Spleen (tissue), 11 donors: ENCODE measurements at regions not wholly inside any gene's neighbourhood (a gene's known extent, or its start where the extent isn't known, plus 50 kb on each side); places are given as distances from the start of the nearest gene placed in this dataset.

Source experiments
- DNase-seq: peaks from one replicate; pipeline ENCODE4 v3.0.0-alpha.2; 2020
- H3K27ac ChIP-seq, 8 donors: fragments of 200-600 bp; sonication (generic) in 7 of 8; 1 replicate in 4 of 8; 2 replicates in 4 of 8; pipeline versions ENCODE4 v1.5.0 to v1.8.0; 2016 to 2021; ENCODE audit warnings: inconsistent platforms in 4 of 8, mild to moderate bottlenecking in 4 of 8, moderate library complexity in 1 of 8
- H3K27me3 ChIP-seq, 7 donors: fragments of 200-600 bp; sonication (generic) in 6 of 7; replicated peaks in 1 of 7; 1 replicate in 4 of 7; 2 replicates in 3 of 7; pipeline versions ENCODE4 v1.5.0 to v1.8.0; 2016 to 2021; ENCODE audit warnings: inconsistent platforms in 3 of 7, mild to moderate bottlenecking in 1 of 7
- H3K36me3 ChIP-seq, 6 donors: fragments of 200-600 bp; sonication (generic) in 5 of 6; 1 replicate in 4 of 6; 2 replicates in 2 of 6; pipeline versions ENCODE4 v1.5.0 to v1.8.0; 2016 to 2021; ENCODE audit warnings: inconsistent platforms in 2 of 6
- H3K4me1 ChIP-seq, 6 donors: fragments of 200-600 bp; sonication (generic) in 5 of 6; 1 replicate in 3 of 6; 2 replicates in 3 of 6; pipeline versions ENCODE4 v1.5.0 to v1.8.0; 2016 to 2021; ENCODE audit warnings: inconsistent platforms in 3 of 6
- H3K4me3 ChIP-seq, 8 donors: fragments of 200-600 bp; sonication (generic) in 7 of 8; 1 replicate in 4 of 8; 2 replicates in 4 of 8; pipeline versions ENCODE4 v1.5.0 to v1.8.0; 2016 to 2021; ENCODE audit warnings: inconsistent platforms in 4 of 8, mild to moderate bottlenecking in 4 of 8, moderate library complexity in 2 of 8
- H3K9me3 ChIP-seq, 8 donors: fragments of 200-600 bp; sonication (generic) in 7 of 8; 1 replicate in 4 of 8; 2 replicates in 4 of 8; pipeline versions ENCODE4 v1.5.0 to v1.8.0; 2016 to 2021; ENCODE audit warnings: inconsistent platforms in 4 of 8
- CTCF ChIP-seq, 11 experiments: fragments of 200-600 bp in 7 of 11; fragments of 450-650 bp in 4 of 11; sonication (generic) in 4 of 11; IDR thresholded peaks in 8 of 11; conservative IDR thresholded peaks in 3 of 11; 1 replicate in 7 of 11; 2 replicates in 4 of 11; pipeline versions ENCODE4 v1.4.0 to v1.8.0; 2016 to 2021; ENCODE audit warnings: antibody characterized with exemption in 11 of 11, inconsistent platforms in 4 of 11, mild to moderate bottlenecking in 1 of 11
- POLR2A ChIP-seq, 3 donors: fragments of 450-650 bp; IDR thresholded peaks; one replicate each; pipeline ENCODE4 v1.5.1; 2017; ENCODE audit warnings: antibody characterized with exemption in 3 of 3, mild to moderate bottlenecking in 1 of 3
- POLR2AphosphoS5 ChIP-seq, 3 donors: sonication (generic); formaldehyde crosslinking; IDR thresholded peaks; one replicate each; pipeline ENCODE4 v1.5.1; 2017; ENCODE audit warnings: antibody characterized with exemption in 3 of 3
- WGBS, 5 donors: extraction: QIAGEN DNeasy Blood & Tissue Kit in 3 of 5; methylation state at CpG; one replicate each; pipeline versions ENCODE4 v1.1.5 to v1.1.7; 2013 to 2018; 5-methylcytosine and 5-hydroxymethylcytosine counted together
- intact Hi-C: fragments of 100-400 bp; cut with DNase I; formaldehyde crosslinking; loops from one replicate; pipeline ENCODE4 v1.15.0; 2023; ENCODE audit warnings: low total_unique reads
- donor health status: healthy with polysubstance abuse.
- donor health status: DM: no; HTN: no; CAD: no; lungs with moderate emphysema.
- donor health status: DM: no; HTN: no; CAD: no.
- donor health status: Bipolar disorder and iron deficiency.
- donor health status: healthy.
- donor health status: DM: no; HTN: no; CAD: no.
- donor health status: DM: yes; HTN: yes; CAD: no.

GRCh38 chr14:82425261-82425660, 891.6 kb upstream of the SEL1L start:
- TF ChIP-seq POLR2A (IDR thresholded peaks at IDR 0.05) (no peak), CTCF (IDR thresholded peaks at IDR 0.05 in 8 of 11, conservative IDR thresholded peaks at IDR 0.05 in 3 of 11) (no peak), POLR2AphosphoS5 (IDR thresholded peaks at IDR 0.05) (no peak)
- H3K9me3 ChIP-seq: peaks cover 0 to 37% (median 9%) of the 10 kb centered on the region in 8 donors
- H3K4me1 ChIP-seq: no peaks in the 10 kb centered on the region
- H3K36me3 ChIP-seq: no peaks in the 10 kb centered on the region
- H3K27ac ChIP-seq: no peak overlapping the region
- DNase-seq: no peak
- H3K4me3 ChIP-seq: no peak overlapping the region
- 57 to 78% (median 65%) methylated on average over 1 of the region's 1 CpG for WGBS, 5 donors
- intact Hi-C loops: no loop called here
- no peaks in the 10 kb centered on the region for H3K27me3 ChIP-seq

GRCh38 chr14:82431031-82431430, 897.4 kb upstream of the SEL1L start:
- no peak overlapping the region for H3K4me3 ChIP-seq
- no peaks in the 10 kb centered on the region for H3K27me3 ChIP-seq
- TF ChIP-seq POLR2A (IDR thresholded peaks at IDR 0.05) (no peak), POLR2AphosphoS5 (IDR thresholded peaks at IDR 0.05) (no peak)
- H3K27ac ChIP-seq: no peak overlapping the region
- H3K9me3 ChIP-seq: peaks cover 0 to 15% (median 2%) of the 10 kb centered on the region in 8 donors
- intact Hi-C loops: no loop called here
- DNase-seq: no peak
- no peaks in the 10 kb centered on the region for H3K36me3 ChIP-seq
- H3K4me1 ChIP-seq: no peaks in the 10 kb centered on the region

DNA sequence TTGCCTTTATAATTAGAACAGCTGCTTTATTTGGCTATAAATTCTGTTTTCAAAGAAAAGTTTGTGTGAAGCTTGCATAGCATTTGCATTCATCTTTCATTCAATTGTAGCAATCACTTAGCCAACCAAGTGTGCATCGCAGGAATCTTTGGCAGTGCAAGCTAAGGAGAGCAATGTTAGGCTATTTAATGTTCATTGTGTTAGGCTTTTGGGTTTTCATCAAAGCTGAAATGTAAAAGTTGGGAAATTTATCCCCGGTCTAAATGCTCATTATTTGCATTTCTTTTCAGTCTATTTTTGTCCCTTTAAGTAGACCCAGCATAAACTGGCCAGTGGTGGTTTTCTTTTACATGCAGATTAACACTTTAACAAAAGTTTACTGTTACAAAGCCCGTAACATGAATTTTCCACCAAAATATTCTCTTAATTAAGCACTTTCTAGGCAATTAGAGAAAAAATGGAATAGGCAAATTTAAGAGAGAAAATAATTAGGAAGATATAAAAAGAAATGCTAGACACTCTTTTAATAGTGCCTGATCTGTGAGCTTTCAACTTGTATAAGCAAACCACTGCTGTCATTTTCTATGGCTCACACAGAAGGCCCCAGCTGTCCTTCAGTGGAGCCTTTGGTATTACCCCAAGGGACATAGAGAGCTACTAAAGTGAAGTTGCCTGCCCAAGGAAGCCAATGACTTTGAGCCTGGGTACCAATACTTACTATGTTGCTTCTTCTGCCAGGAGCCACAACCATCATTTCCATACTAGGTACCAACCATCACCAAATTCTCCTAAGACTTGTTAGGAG, 898.9 kb upstream of the SEL1L start:
- WGBS, 5 donors: 66 to 78% (median 71%) methylated on average over 3 of the region's 3 CpGs
- TF ChIP-seq POLR2AphosphoS5 (IDR thresholded peaks at IDR 0.05): no peak
- no peak for TF ChIP-seq POLR2A (IDR thresholded peaks at IDR 0.05)
- no peak for TF ChIP-seq CTCF (IDR thresholded peaks at IDR 0.05 in 8 of 11, conservative IDR thresholded peaks at IDR 0.05 in 3 of 11)
- intact Hi-C loops: no loop called here

DNA sequence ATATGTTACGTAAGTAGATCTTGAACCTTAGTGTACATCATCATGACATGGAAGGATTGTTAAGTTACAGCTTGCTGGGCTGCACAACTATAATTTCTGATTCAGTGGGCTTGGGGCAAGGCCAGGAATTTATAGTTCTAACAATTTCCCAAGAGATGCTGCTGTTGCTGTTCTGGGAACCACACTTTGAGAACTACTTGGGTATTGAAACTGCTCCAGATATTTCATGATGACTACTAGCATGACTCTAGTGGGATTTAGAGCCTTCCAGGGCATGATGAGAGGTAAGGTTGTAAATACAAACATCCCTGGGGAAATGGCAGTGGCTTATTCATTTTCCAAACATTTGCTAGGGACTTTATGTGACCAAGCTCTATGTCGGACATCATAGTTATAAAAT, 904.8 kb upstream of the SEL1L start:
- no peak for TF ChIP-seq POLR2A (IDR thresholded peaks at IDR 0.05)
- Histone ChIP-seq H3K4me3 (no peak overlapping the region), H3K27me3 (no peaks in the 10 kb centered on the region), H3K4me1 (no peaks in the 10 kb centered on the region), H3K27ac (no peak overlapping the region), H3K36me3 (no peaks in the 10 kb centered on the region), H3K9me3 (peaks cover 0 to 6% (median 1%) of the 10 kb centered on the region in 8 donors)
- no peak for DNase-seq
- WGBS, 5 donors: 77 to 97% (median 87%) methylated on average over 2 of the region's 2 CpGs
- intact Hi-C loops: no loop called here

More for the DNA sequence above, 898.9 kb upstream of the SEL1L start:
- no peak overlapping the region for H3K27ac ChIP-seq
- DNase-seq: no peak
- H3K27me3 ChIP-seq: no peaks in the 10 kb centered on the region
- no peak overlapping the region for H3K4me3 ChIP-seq
- H3K9me3 ChIP-seq: peaks cover 0 to 11% (median 0%) of the 10 kb centered on the region in 8 donors
- no peaks in the 10 kb centered on the region for H3K4me1 ChIP-seq
- no peaks in the 10 kb centered on the region for H3K36me3 ChIP-seq

DNA sequence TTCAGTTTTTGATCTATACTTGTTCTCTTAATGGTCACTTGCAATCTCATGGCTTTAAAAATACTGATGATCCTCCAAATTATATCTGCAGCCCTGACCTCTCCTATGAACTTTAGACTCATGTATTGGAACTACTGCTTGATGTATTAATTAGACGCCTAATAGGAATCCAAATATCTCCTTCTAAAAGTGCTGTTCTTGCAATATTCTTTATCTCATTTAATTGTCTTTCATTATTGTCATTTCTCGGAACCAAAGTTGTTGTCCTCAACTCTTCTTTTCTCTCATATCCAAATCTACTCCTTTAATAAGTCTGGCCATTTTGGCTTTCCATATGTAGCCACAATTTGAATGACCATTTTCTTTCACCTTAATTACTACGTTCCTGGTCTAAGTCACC, 907.6 kb upstream of the SEL1L start:
- TF ChIP-seq POLR2A (IDR thresholded peaks at IDR 0.05) (no peak), POLR2AphosphoS5 (IDR thresholded peaks at IDR 0.05) (no peak), CTCF (IDR thresholded peaks at IDR 0.05 in 8 of 11, conservative IDR thresholded peaks at IDR 0.05 in 3 of 11) (no peak)
- no peaks in the 10 kb centered on the region for H3K27me3 ChIP-seq
- no peak for DNase-seq
- H3K27ac ChIP-seq: no peak overlapping the region
- H3K4me3 ChIP-seq: no peak overlapping the region
- no peaks in the 10 kb centered on the region for H3K4me1 ChIP-seq
- 75 to 89% (median 85%) methylated on average over 3 of the region's 3 CpGs for WGBS, 5 donors
- H3K9me3 ChIP-seq: peaks cover 0 to 6% (median 1%) of the 10 kb centered on the region in 8 donors
- intact Hi-C loops: no loop called here
- H3K36me3 ChIP-seq: no peaks in the 10 kb centered on the region
